Astrocyte of the cerebellum (primary cell): ENCODE measurements at regions not wholly inside any gene's neighbourhood (a gene's known extent, or its start where the extent isn't known, plus 50 kb on each side); places are given as distances from the start of the nearest gene placed in this dataset.

ENCODE experiments used
- DNase-seq: peaks from one replicate; pipeline ENCODE4 v3.0.0-alpha.2; 2011; ENCODE audit warnings: low read depth
- H3K4me3 ChIP-seq: 2 replicates; pipeline ENCODE4 v1.5.1; 2011; ENCODE audit warnings: mild to moderate bottlenecking, low read depth, low read length, moderate library complexity
- CTCF ChIP-seq: IDR thresholded peaks from 2 replicates; pipeline ENCODE4 v1.5.1; 2012; ENCODE audit warnings: low read length, low read depth, moderate library complexity, mild to moderate bottlenecking; ENCODE audit errors: missing control alignments
- in situ Hi-C: cut with HindIII; loops from 2 replicates; pipeline ENCODE4 v1.10.0; 2017; ENCODE audit warnings: low sequenced_read_pairs

- H3K4me3 ChIP-seq = no peak overlapping the region
- TF ChIP-seq CTCF = no peak
- DNase-seq = no peak
- in situ Hi-C loops = no loop called here
These were observed 524.9 kb downstream of the FGF9 start for GRCh38 chr13:22195726-22196125.

GRCh38 chr13:22196777-22197176 lies 525.9 kb downstream of the FGF9 start:
- TF ChIP-seq CTCF = no peak
- in situ Hi-C loops = no loop called here
- H3K4me3 ChIP-seq = no peak overlapping the region
- no peak for DNase-seq

DNA sequence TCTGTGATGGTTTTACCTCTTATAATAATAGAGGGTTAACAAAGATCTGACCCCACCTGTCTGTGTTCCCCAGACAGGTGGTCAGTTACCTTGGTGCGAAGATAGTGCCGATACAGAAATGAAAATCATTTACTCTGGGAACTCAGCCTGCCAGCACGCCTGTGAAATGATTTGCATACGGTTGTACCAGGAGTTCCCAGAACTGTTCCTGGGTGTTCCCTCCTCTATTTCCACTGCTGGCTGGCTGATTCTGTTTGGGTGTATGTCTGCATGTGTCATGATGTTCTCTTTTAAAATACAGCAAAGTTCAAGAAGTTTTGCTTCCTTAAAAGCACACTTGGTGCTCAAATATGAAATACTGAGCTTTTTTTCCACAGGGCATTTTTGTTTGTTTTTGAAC lies 527.1 kb downstream of the FGF9 start:
- no peak for DNase-seq
- TF ChIP-seq CTCF = no peak
- no peak overlapping the region for H3K4me3 ChIP-seq
- in situ Hi-C loops = no loop called here

DNA sequence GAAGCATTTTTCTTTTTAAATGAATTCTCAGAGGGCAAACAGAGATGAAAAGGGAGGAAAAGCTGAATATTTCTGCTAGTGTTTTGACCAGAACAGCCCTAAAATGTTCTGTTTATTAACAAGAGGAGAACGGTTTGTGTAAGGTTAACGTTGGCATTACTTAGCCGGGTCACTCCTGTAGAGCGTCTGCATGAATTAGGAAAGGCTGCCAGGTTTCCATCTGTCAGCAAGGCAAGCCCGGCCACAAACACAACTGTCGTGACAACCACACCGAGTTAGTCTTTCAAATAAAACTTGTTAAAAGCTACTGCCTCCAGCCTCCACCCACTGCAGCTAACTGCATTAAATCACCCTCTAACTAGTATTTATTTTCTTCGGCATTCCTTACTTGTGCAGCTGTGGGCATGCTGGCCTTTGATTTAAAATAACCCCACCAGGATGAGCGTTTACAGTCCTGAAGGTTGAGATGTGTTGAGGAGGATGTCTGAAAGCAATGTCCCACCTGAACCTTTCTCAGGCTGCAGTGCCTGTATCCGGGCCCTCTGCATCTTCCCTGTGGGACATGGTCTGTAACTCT lies 527.9 kb downstream of the FGF9 start:
- no peak for TF ChIP-seq CTCF
- DNase-seq = no peak
- in situ Hi-C loops = no loop called here

GRCh38 chr13:22200440-22200839 lies 529.6 kb downstream of the FGF9 start:
- no peak overlapping the region for H3K4me3 ChIP-seq
- no peak for TF ChIP-seq CTCF
- DNase-seq = no peak
- in situ Hi-C loops = no loop called here

More for the DNA sequence above, 527.9 kb downstream of the FGF9 start:
- H3K4me3 ChIP-seq = no peak overlapping the region

GRCh38 chr13:22201375-22201925 lies 530.6 kb downstream of the FGF9 start:
- H3K4me3 ChIP-seq = no peak overlapping the region
- no peak for TF ChIP-seq CTCF
- in situ Hi-C loops = no loop called here
- no peak for DNase-seq
